ENCODE measurements at regions not wholly inside any gene's neighbourhood (a gene's known extent, or its start where the extent isn't known, plus 50 kb on each side); places are given as distances from the start of the nearest gene placed in this dataset.
"Not testable (repeated sequence)": the region's sequence is repeated elsewhere in the genome, so short reads cannot be mapped to it uniquely, and the experiment has no call there.

DNA sequence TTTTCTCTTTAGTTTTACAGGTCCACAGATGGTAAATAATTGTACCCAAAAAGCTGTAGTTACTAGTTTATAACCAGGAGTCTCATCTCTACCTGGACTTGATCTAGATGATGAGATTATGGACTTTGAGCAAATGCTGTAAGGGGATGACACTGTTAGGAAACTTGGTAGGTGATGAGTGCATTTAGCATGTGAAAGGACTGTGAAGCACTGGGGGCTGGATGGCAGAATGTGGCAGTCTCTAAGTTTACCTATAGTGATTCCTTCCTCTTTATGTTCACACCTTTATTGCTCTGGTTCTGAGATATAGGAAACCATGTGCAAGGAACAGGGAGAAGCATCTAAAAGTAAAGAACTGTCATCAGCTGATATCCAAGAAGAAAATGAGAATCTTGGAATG is 230.7 kb upstream of the CHORDC1 start:
- Histone ChIP-seq H3K4me1 (ENCODE audit: insufficient read depth, low read length) (peaks cover 5% of the 10 kb centered on the region; the same call in 1 of the 2 replicates), H3K27ac (ENCODE audit: low read length) (no peak overlapping the region), H3K4me3 (ENCODE audit: low read length) (no peak overlapping the region), H3K27me3 (ENCODE audit: insufficient read depth, low read length) (no peaks in the 10 kb centered on the region), H3K36me3 (ENCODE audit: insufficient read depth, low read depth, low read length) (no peaks in the 10 kb centered on the region), H3K9ac (ENCODE audit: low read depth, low read length) (no peak overlapping the region), H3K9me3 (ENCODE audit: insufficient read depth, low read depth, low read length) (no peaks in the 10 kb centered on the region)

DNA sequence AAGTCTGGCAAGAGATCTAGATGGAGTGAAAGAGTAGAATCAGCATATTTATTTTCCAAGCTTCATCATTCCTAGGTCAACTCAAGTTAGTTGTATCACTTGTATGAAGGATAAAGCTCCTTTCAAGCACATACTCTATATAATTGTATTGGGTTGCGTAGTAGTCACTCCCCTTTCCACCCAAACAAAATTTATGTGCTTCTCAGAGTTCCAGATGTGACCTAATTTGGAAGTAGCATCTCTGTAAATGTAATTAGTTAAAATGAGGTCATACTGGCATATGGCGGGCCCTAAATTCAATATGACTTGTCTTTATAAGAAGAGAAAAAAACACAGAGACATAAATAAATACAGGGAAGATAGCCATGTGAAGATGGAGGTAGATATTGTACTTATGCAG is 226.8 kb upstream of the CHORDC1 start:
- Histone ChIP-seq H3K9ac (ENCODE audit: low read depth, low read length) (no peak overlapping the region), H3K4me1 (ENCODE audit: insufficient read depth, low read length) (peaks cover 5% of the 10 kb centered on the region; the same call in 1 of the 2 replicates), H3K4me3 (ENCODE audit: low read length) (no peak overlapping the region), H3K27ac (ENCODE audit: low read length) (no peak overlapping the region), H3K9me3 (ENCODE audit: insufficient read depth, low read depth, low read length) (no peaks in the 10 kb centered on the region), H3K27me3 (ENCODE audit: insufficient read depth, low read length) (no peaks in the 10 kb centered on the region), H3K36me3 (ENCODE audit: insufficient read depth, low read depth, low read length) (no peaks in the 10 kb centered on the region)

DNA sequence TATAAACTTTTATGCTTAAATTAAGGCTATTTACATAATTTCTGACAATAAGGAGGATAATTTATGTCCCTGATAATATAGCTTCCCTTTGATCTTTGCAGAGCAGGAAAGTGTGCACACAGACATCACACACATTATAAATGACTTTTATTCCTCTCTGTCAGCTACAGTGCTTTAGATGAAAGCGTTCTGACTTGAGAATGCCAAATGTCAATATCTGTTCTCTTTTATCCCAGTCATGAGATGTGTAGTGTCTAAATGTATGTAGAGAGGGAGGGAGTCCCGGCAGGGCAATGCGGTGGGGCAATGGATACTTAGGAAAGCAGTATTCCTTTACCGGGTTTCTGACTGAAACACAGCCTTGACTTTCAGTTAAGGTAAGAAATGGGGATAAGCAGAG is 225.4 kb upstream of the CHORDC1 start:
- no peaks in the 10 kb centered on the region for H3K27me3 ChIP-seq (ENCODE audit: insufficient read depth, low read length)
- H3K4me3 ChIP-seq (ENCODE audit: low read length), result no peak overlapping the region

DNA sequence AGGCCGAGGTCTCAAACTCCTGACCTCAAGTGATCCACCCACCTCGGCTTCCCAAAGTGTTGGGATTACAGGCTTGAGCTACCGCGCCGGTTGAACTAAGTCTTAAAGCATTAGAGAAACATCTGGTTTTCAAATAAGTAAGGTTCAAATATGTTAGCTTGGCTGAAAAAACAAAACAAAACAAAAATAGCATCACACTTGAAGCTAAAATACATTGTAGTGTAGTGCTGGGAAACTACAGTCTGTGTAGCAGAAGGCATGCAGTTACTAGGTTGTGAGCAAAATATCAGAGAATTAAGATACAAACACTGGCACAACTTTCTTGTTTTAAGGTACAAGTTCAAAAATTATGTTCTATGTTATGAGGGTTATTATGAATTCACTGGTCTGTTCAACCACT is 224.8 kb upstream of the CHORDC1 start:
- H3K4me1 ChIP-seq (ENCODE audit: insufficient read depth, low read length), result no peaks in the 10 kb centered on the region
- H3K9me3 ChIP-seq (ENCODE audit: insufficient read depth, low read depth, low read length), result no peaks in the 10 kb centered on the region
- H3K9ac ChIP-seq (ENCODE audit: low read depth, low read length), result no peak overlapping the region
- H3K4me3 ChIP-seq (ENCODE audit: low read length), result no peak overlapping the region
- H3K27ac ChIP-seq (ENCODE audit: low read length), result no peak overlapping the region
- no peaks in the 10 kb centered on the region for H3K27me3 ChIP-seq (ENCODE audit: insufficient read depth, low read length)
- no peaks in the 10 kb centered on the region for H3K36me3 ChIP-seq (ENCODE audit: insufficient read depth, low read depth, low read length)

More for the DNA sequence above, 225.4 kb upstream of the CHORDC1 start:
- Histone ChIP-seq H3K9ac (ENCODE audit: low read depth, low read length) (no peak overlapping the region), H3K4me1 (ENCODE audit: insufficient read depth, low read length) (no peaks in the 10 kb centered on the region), H3K27ac (ENCODE audit: low read length) (no peak overlapping the region), H3K36me3 (ENCODE audit: insufficient read depth, low read depth, low read length) (no peaks in the 10 kb centered on the region), H3K9me3 (ENCODE audit: insufficient read depth, low read depth, low read length) (no peaks in the 10 kb centered on the region)

DNA sequence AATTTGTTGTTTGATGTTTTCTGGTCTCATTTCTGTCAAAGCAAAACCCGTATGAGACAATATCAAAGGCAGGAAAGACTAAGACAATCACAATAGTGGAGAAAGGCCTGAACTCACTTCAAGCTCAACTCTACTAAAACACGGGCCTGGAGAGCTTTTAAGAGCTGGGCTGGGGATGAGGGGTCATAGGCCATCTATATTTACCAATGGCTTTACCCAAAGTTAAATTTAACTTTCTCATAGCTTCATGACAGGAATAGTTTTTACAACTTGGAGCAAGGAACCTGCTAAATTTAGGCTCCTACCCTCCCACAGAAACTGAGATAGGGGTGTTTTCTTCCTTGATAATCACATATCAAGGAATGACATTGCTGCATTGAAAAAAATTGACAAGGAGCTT is 223.4 kb upstream of the CHORDC1 start:
- Histone ChIP-seq H3K9me3 (ENCODE audit: insufficient read depth, low read depth, low read length) (no peaks in the 10 kb centered on the region), H3K9ac (ENCODE audit: low read depth, low read length) (no peak overlapping the region), H3K27me3 (ENCODE audit: insufficient read depth, low read length) (no peaks in the 10 kb centered on the region), H3K27ac (ENCODE audit: low read length) (no peak overlapping the region), H3K4me1 (ENCODE audit: insufficient read depth, low read length) (no peaks in the 10 kb centered on the region), H3K36me3 (ENCODE audit: insufficient read depth, low read depth, low read length) (no peaks in the 10 kb centered on the region), H3K4me3 (ENCODE audit: low read length) (no peak overlapping the region)

DNA sequence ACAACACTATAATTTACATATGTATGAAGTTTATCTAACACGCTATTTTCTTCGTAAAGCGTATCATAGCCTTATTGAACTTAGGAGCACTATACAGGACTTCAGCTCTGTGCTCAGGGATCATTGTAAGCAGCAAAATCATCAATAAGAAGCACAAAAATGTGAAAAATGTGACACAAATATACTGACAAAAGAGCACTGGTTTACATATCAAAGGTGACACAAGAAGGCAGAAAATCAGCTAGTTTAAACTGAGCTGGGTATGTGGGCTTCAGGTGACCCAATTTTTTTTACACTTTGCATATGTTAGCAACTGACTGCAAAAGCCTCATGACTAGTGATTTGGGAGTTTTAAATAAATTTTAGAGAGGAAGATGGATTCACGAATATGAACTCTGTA is 215.2 kb upstream of the CHORDC1 start:
- peak overlapping the region; percentile 40; the same call in 1 of the 2 replicates for H3K9ac ChIP-seq (ENCODE audit: low read depth, low read length)
- H3K27ac ChIP-seq (ENCODE audit: low read length), result peak overlapping the region; percentile 49
- H3K27me3 ChIP-seq (ENCODE audit: insufficient read depth, low read length), result no peaks in the 10 kb centered on the region
- no peaks in the 10 kb centered on the region for H3K9me3 ChIP-seq (ENCODE audit: insufficient read depth, low read depth, low read length)
- no peaks in the 10 kb centered on the region for H3K36me3 ChIP-seq (ENCODE audit: insufficient read depth, low read depth, low read length)
- H3K4me1 ChIP-seq (ENCODE audit: insufficient read depth, low read length), result peaks cover 42% of the 10 kb centered on the region
- peak overlapping the region; percentile 52 for H3K4me3 ChIP-seq (ENCODE audit: low read length)

DNA sequence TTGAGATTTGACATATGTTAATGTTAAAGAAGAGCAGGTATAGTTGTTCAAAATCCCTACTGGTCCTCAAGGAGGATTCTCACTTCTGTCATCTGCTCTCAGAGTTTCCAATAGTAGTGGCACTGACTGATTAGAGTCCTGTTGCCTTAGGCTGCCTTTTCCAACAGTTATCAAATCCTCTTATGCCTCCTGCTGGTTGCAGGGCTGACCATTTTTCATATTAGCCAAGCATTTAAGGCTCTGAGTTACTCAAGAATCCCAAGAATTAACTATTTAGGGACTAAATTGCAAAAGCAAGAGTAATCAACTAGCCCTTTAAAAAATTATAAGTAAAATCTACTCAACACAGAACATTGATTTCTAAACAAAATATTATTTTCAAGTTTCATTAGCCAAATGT is 212.0 kb upstream of the CHORDC1 start:
- no peaks in the 10 kb centered on the region for H3K9me3 ChIP-seq (ENCODE audit: insufficient read depth, low read depth, low read length)
- H3K27me3 ChIP-seq (ENCODE audit: insufficient read depth, low read length), result no peaks in the 10 kb centered on the region
- no peak overlapping the region for H3K9ac ChIP-seq (ENCODE audit: low read depth, low read length)
- H3K27ac ChIP-seq (ENCODE audit: low read length), result no peak overlapping the region
- no peak overlapping the region for H3K4me3 ChIP-seq (ENCODE audit: low read length)
- H3K4me1 ChIP-seq (ENCODE audit: insufficient read depth, low read length), result peaks cover 38% of the 10 kb centered on the region
- H3K36me3 ChIP-seq (ENCODE audit: insufficient read depth, low read depth, low read length), result no peaks in the 10 kb centered on the region

DNA sequence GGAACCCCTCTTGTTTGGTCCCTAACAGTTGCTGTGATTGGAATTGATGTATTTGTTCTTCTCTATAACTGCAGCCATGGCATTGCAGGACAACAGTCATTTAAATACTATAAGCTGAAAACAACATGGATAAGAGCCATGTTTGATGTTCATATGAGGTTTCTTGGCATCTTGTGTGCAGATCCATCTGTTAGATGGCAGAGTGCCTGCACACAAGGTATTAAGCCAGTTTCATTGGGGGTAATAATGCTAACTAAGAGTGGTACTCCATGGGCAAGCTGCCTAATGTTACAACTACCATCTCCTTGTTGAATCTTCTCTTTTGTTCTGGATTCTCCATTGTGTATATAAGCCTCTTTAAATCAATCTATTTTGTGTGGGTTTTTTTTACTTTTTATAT is 206.0 kb upstream of the CHORDC1 start:
- Histone ChIP-seq H3K9me3 (ENCODE audit: insufficient read depth, low read depth, low read length) (no peaks in the 10 kb centered on the region), H3K36me3 (ENCODE audit: insufficient read depth, low read depth, low read length) (no peaks in the 10 kb centered on the region), H3K4me1 (ENCODE audit: insufficient read depth, low read length) (no peaks in the 10 kb centered on the region), H3K4me3 (ENCODE audit: low read length) (no peak overlapping the region), H3K27me3 (ENCODE audit: insufficient read depth, low read length) (no peaks in the 10 kb centered on the region), H3K9ac (ENCODE audit: low read depth, low read length) (no peak overlapping the region), H3K27ac (ENCODE audit: low read length) (no peak overlapping the region)

DNA sequence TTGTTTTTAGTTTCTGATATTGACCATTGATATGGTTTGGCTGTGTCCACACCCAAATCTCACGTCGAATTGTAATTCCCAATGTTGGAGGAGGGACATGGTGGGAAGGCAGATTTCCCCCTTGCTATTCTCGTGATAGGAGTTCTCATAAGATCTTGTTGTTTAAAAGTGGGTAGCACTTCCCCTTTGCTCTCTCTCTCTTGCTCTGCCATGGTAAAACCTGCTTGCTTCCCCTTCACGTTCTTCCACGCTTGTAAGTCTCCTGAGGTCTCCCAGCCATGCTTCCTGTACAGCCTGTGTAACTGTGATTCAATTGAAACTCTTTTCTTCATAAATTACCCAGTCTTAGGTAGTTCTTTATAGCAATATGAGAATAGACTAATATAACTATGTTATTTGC is 203.6 kb upstream of the CHORDC1 start:
- no peaks in the 10 kb centered on the region; the same call in 1 of the 2 replicates for H3K4me1 ChIP-seq (ENCODE audit: insufficient read depth, low read length)
- H3K4me3 ChIP-seq (ENCODE audit: low read length), result no peak overlapping the region
- H3K36me3 ChIP-seq (ENCODE audit: insufficient read depth, low read depth, low read length), result no peaks in the 10 kb centered on the region
- H3K27ac ChIP-seq (ENCODE audit: low read length), result no peak overlapping the region
- H3K9ac ChIP-seq (ENCODE audit: low read depth, low read length), result no peak overlapping the region
- no peaks in the 10 kb centered on the region for H3K27me3 ChIP-seq (ENCODE audit: insufficient read depth, low read length)
- H3K9me3 ChIP-seq (ENCODE audit: insufficient read depth, low read depth, low read length), result no peaks in the 10 kb centered on the region

DNA sequence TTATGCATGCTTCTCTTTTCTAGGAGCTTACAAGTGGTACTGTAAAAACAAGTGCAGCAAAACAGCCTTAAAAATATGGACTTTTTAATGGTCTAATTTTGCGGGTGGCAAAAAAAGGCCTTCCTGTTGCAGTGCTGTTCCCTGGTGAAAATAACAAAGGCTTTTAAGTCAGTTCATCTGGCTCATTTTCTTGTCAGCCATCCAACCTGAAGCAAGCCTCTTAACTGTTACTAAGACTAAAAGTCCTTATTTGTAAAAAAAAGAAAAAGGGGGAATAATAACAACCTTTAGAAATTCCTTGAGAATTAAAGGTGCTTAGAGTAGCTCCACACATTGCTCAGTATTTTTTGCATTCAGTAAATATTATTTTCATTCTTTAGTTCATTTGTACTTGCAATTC is 200.5 kb upstream of the CHORDC1 start:
- H3K4me3 ChIP-seq (ENCODE audit: low read length), result no peak overlapping the region
- H3K9ac ChIP-seq (ENCODE audit: low read depth, low read length), result no peak overlapping the region

DNA sequence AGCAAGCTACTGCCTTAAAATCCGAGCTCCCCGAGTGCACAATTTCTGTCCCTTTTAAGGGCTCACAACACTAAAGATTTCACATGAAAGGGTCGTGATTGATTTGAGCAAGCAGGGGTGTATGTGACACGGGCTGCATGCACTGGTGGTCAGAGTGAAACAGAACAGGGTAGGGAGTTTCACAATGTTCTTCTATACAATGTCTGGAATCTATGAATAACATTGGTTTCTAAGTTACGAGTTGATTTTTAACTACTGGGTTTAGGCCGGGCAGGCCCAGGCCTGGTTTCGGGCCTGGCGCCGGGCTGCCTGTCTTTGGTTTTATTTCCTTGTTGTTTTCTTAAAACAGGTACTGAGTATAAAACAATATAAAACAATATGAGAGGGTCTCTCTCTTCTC is 199.9 kb upstream of the CHORDC1 start:
- H3K27me3 ChIP-seq (ENCODE audit: insufficient read depth, low read length); H3K4me1 ChIP-seq (ENCODE audit: insufficient read depth, low read length); H3K27ac ChIP-seq (ENCODE audit: low read length); H3K9ac ChIP-seq (ENCODE audit: low read depth, low read length); H3K36me3 ChIP-seq (ENCODE audit: insufficient read depth, low read depth, low read length); H3K4me3 ChIP-seq (ENCODE audit: low read length); H3K9me3 ChIP-seq (ENCODE audit: insufficient read depth, low read depth, low read length): not testable (repeated sequence)

More for the DNA sequence above, 200.5 kb upstream of the CHORDC1 start:
- no peaks in the 10 kb centered on the region; the same call in 1 of the 2 replicates for H3K4me1 ChIP-seq (ENCODE audit: insufficient read depth, low read length)
- no peaks in the 10 kb centered on the region for H3K9me3 ChIP-seq (ENCODE audit: insufficient read depth, low read depth, low read length)
- H3K27me3 ChIP-seq (ENCODE audit: insufficient read depth, low read length), result no peaks in the 10 kb centered on the region
- no peak overlapping the region for H3K27ac ChIP-seq (ENCODE audit: low read length)
- H3K36me3 ChIP-seq (ENCODE audit: insufficient read depth, low read depth, low read length), result no peaks in the 10 kb centered on the region

DNA sequence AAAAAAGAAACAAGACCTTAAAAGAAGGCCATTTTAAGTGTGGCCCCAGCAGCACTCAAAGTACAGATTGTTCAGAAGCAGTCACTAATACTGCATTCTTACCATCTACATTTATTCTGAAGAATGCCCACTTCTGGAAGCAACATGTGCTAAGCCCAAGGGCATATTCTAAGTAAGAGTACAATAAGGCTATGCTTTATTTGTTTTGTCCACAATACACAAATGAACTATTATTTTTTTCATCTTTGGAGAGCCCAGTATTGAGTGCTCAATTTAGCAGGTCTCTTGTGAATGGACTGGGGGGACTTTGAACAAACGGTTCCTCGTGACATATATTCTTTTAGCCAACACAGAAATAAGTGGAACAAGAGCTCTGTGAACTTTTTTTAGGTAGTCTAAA is 191.4 kb upstream of the CHORDC1 start:
- Histone ChIP-seq H3K4me1 (ENCODE audit: insufficient read depth, low read length) (no peaks in the 10 kb centered on the region), H3K27me3 (ENCODE audit: insufficient read depth, low read length) (no peaks in the 10 kb centered on the region), H3K36me3 (ENCODE audit: insufficient read depth, low read depth, low read length) (no peaks in the 10 kb centered on the region), H3K27ac (ENCODE audit: low read length) (no peak overlapping the region), H3K9me3 (ENCODE audit: insufficient read depth, low read depth, low read length) (no peaks in the 10 kb centered on the region), H3K4me3 (ENCODE audit: low read length) (no peak overlapping the region), H3K9ac (ENCODE audit: low read depth, low read length) (no peak overlapping the region)

DNA sequence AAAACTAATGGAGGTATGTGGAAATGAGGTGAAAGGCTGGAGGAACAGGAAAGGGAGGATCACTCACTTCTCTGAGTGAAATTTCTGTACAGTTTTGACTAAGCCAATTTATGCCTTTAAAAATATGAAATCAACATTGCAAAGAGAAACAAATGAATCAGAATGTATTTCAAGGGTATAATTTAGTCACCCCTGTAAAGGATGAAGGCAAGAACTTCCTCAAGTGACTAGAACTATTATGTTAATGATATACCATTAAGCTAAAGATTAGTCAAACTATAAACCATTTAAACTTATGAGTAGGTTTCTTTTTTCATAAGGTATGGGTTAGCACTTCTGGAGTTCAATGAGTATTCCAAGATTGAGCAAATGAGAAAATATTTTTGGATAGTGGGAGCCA is 184.5 kb upstream of the CHORDC1 start:
- no peaks in the 10 kb centered on the region for H3K4me1 ChIP-seq (ENCODE audit: insufficient read depth, low read length)
- H3K27ac ChIP-seq (ENCODE audit: low read length), result no peak overlapping the region
- H3K9me3 ChIP-seq (ENCODE audit: insufficient read depth, low read depth, low read length), result no peaks in the 10 kb centered on the region

More for the DNA sequence above, 184.5 kb upstream of the CHORDC1 start:
- no peaks in the 10 kb centered on the region for H3K27me3 ChIP-seq (ENCODE audit: insufficient read depth, low read length)
- H3K4me3 ChIP-seq (ENCODE audit: low read length), result no peak overlapping the region
- H3K9ac ChIP-seq (ENCODE audit: low read depth, low read length), result no peak overlapping the region
- H3K36me3 ChIP-seq (ENCODE audit: insufficient read depth, low read depth, low read length), result no peaks in the 10 kb centered on the region

Data from iPS-20b (cell line).